Osteoblast (primary cell): ENCODE measurements at regions not wholly inside any gene's neighbourhood (a gene's known extent, or its start where the extent isn't known, plus 50 kb on each side); places are given as distances from the start of the nearest gene placed in this dataset.

ENCODE experiments used
- DNase-seq: peaks from one replicate; pipeline ENCODE4 v3.0.0; 2011; ENCODE audit warnings: low spot score, mixed read lengths; ENCODE audit not compliant: insufficient read length; ENCODE audit errors: missing footprints
- H2AFZ ChIP-seq: 2 replicates; pipeline ENCODE4 v1.6.0; 2011; ENCODE audit warnings: mild to moderate bottlenecking, low read length
- H3K27ac ChIP-seq: 2 replicates; pipeline ENCODE4 v1.5.1; 2011; ENCODE audit warnings: mild to moderate bottlenecking, low read depth, low read length, moderate library complexity
- H3K27me3 ChIP-seq: 2 replicates; pipeline ENCODE4 v1.6.0; 2012; ENCODE audit warnings: mild to moderate bottlenecking, control low read depth, inconsistent platforms, low read length, moderate library complexity; ENCODE audit not compliant: insufficient read depth
- H3K36me3 ChIP-seq: 2 replicates; pipeline ENCODE4 v1.5.1; 2011; ENCODE audit warnings: mild to moderate bottlenecking, low read length, control low read depth, moderate library complexity; ENCODE audit not compliant: insufficient read depth
- H3K4me1 ChIP-seq: 2 replicates; pipeline ENCODE4 v1.5.1; 2011; ENCODE audit warnings: mild to moderate bottlenecking, low read length, control low read depth, moderate library complexity; ENCODE audit not compliant: insufficient read depth
- H3K4me2 ChIP-seq: 2 replicates; pipeline ENCODE4 v1.6.0; 2011; ENCODE audit warnings: mild to moderate bottlenecking, low read length; ENCODE audit not compliant: insufficient read depth
- H3K4me3 ChIP-seq: fragments of 200-600 bp; sonication (generic); 3 replicates; pipeline ENCODE4 v1.5.1; 2012; ENCODE audit warnings: mild to moderate bottlenecking, low read length, inconsistent platforms; ENCODE audit not compliant: insufficient read depth
- H3K79me2 ChIP-seq: 2 replicates; pipeline ENCODE4 v1.6.0; 2012; ENCODE audit warnings: mild to moderate bottlenecking, low read length, control low read depth, inconsistent platforms; ENCODE audit not compliant: insufficient read depth
- H3K9me3 ChIP-seq: 2 replicates; pipeline ENCODE4 v1.5.1; 2011; ENCODE audit warnings: low read depth, low read length, control low read depth
- H4K20me1 ChIP-seq: 2 replicates; pipeline ENCODE4 v1.6.0; 2012; ENCODE audit warnings: mild to moderate bottlenecking, low read length, control low read depth; ENCODE audit not compliant: insufficient read depth
- TF ChIP-seq, protein P1 (sequence below): IDR thresholded peaks from 2 replicates; pipeline ENCODE4 v1.5.1; 2011; ENCODE audit warnings: mild to moderate bottlenecking, low read depth, low read length, moderate library complexity; ENCODE audit errors: extremely low read depth

DNA sequence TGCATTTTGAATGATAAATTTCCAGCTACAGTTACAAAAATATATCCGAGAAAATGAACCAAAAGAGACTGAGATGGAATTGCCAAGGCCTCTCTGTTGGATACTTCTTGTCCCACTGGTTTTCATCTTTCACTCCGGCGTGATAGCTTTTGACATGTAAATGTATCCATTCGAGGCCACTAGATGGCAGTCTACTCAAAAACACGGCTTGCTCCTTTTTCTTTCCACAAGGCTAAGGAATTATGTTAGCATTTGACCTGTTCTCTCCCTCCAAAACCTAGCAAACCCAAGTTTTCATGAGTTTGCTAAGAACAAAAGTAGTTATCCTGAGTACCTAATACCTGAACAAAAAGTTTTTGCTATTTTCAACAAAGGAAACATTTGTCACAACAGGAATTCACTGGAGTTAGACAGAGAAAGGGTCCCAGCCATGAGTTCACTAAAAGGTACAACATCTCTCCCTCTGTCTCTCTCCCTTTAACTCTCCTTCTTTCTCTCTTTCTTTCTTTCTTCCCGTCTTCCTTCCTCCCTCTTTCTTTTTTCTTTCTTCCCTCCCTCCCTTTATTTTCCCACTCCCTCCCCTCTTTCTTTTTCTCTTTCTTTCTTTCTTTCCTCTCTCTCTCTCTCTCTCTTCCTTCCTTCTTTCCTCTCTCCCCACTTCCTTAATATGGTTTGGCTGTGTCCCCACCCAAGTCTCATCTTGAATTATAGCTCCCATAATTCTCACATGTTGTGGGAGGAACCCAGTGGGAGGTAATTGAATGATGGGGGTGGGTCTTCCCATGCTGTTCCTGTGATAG lies 207.9 kb upstream of the MYO3A start:
- DNase-seq, result peak; percentile 67

DNA sequence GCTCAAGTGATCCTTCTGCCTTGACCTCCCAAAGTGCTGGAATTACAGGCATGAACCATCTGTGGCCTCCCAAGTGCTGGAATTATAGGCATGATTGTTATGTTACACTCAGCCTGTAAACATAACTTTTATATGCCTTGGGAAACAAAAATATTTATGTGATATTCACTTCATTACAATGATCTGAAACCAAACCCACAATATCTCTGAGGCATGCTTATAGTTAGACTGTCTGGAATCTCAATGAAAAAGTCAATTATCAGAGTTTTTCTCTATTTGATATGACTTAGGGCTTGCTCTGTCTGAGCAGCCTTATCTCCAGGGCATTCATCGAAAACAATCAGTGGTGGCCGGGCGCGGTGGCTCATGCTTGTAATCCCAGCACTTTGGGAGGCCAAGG lies 195.3 kb upstream of the MYO3A start:
- Histone ChIP-seq H3K27me3 (no peaks in the 10 kb centered on the region), H4K20me1 (no peaks in the 10 kb centered on the region), H3K79me2 (no peaks in the 10 kb centered on the region), H3K4me2 (no peak overlapping the region), H3K36me3 (no peaks in the 10 kb centered on the region), H3K4me3 (no peak overlapping the region), H3K4me1 (no peaks in the 10 kb centered on the region), H2AFZ (no peak overlapping the region), H3K9me3 (no peaks in the 10 kb centered on the region), H3K27ac (no peak overlapping the region)
- DNase-seq, result no peak
- TF ChIP-seq, protein P1, sequence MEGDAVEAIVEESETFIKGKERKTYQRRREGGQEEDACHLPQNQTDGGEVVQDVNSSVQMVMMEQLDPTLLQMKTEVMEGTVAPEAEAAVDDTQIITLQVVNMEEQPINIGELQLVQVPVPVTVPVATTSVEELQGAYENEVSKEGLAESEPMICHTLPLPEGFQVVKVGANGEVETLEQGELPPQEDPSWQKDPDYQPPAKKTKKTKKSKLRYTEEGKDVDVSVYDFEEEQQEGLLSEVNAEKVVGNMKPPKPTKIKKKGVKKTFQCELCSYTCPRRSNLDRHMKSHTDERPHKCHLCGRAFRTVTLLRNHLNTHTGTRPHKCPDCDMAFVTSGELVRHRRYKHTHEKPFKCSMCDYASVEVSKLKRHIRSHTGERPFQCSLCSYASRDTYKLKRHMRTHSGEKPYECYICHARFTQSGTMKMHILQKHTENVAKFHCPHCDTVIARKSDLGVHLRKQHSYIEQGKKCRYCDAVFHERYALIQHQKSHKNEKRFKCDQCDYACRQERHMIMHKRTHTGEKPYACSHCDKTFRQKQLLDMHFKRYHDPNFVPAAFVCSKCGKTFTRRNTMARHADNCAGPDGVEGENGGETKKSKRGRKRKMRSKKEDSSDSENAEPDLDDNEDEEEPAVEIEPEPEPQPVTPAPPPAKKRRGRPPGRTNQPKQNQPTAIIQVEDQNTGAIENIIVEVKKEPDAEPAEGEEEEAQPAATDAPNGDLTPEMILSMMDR, result no peak

More for the DNA sequence above, 207.9 kb upstream of the MYO3A start:
- Histone ChIP-seq H3K36me3 (no peaks in the 10 kb centered on the region), H3K4me2 (no peak overlapping the region), H3K9me3 (no peaks in the 10 kb centered on the region), H3K79me2 (no peaks in the 10 kb centered on the region), H3K27ac (no peak overlapping the region), H2AFZ (no peak overlapping the region), H3K4me1 (no peaks in the 10 kb centered on the region), H4K20me1 (no peaks in the 10 kb centered on the region), H3K4me3 (no peak overlapping the region), H3K27me3 (no peaks in the 10 kb centered on the region)
- TF ChIP-seq, protein P1, result peak; percentile 73

- Histone ChIP-seq H4K20me1 (no peaks in the 10 kb centered on the region), H3K4me2 (no peak overlapping the region), H3K36me3 (no peaks in the 10 kb centered on the region), H2AFZ (no peak overlapping the region), H3K27me3 (no peaks in the 10 kb centered on the region), H3K4me1 (no peaks in the 10 kb centered on the region), H3K4me3 (no peak overlapping the region), H3K9me3 (no peaks in the 10 kb centered on the region), H3K79me2 (no peaks in the 10 kb centered on the region), H3K27ac (no peak overlapping the region)
- DNase-seq, result no peak
- TF ChIP-seq, protein P1, result no peak
These were observed 190.2 kb upstream of the MYO3A start for GRCh38 chr10:25743832-25744231.

GRCh38 chr10:25744574-25744973 lies 189.5 kb upstream of the MYO3A start:
- Histone ChIP-seq H3K4me1 (no peaks in the 10 kb centered on the region), H3K9me3 (no peaks in the 10 kb centered on the region), H2AFZ (no peak overlapping the region), H3K27me3 (no peaks in the 10 kb centered on the region), H3K79me2 (no peaks in the 10 kb centered on the region), H3K36me3 (no peaks in the 10 kb centered on the region), H3K4me2 (no peak overlapping the region), H3K4me3 (no peak overlapping the region), H4K20me1 (no peaks in the 10 kb centered on the region), H3K27ac (no peak overlapping the region)
- TF ChIP-seq, protein P1, result no peak
- no peak for DNase-seq
